Lower lobe of right lung (tissue), 2 donors: ENCODE measurements at regions not wholly inside any gene's neighbourhood (a gene's known extent, or its start where the extent isn't known, plus 50 kb on each side); places are given as distances from the start of the nearest gene placed in this dataset.

ENCODE experiments used
- ATAC-seq, 2 donors: fragments of 200-7000 bp; cut with Tn5 transposase; one replicate each; pipeline ENCODE4 v1.9.1; 2020 to 2022; ENCODE audit warnings: mild to moderate bottlenecking in 2 of 2, moderate library complexity in 2 of 2
- DNase-seq: peaks from one replicate; pipeline ENCODE4 v3.0.0-alpha.2; 2020
- H3K27ac ChIP-seq: fragments of 200-600 bp; one replicate; pipeline ENCODE4 v1.8.0; 2022
- H3K27me3 ChIP-seq: fragments of 200-600 bp; one replicate; pipeline ENCODE4 v1.8.0; 2022; ENCODE audit warnings: low read depth
- H3K36me3 ChIP-seq: fragments of 200-600 bp; one replicate; pipeline ENCODE4 v1.8.0; 2022; ENCODE audit warnings: mild to moderate bottlenecking
- H3K4me1 ChIP-seq: fragments of 200-600 bp; one replicate; pipeline ENCODE4 v1.8.0; 2022
- H3K4me3 ChIP-seq: fragments of 200-600 bp; one replicate; pipeline ENCODE4 v1.8.0; 2022; ENCODE audit warnings: mild to moderate bottlenecking
- H3K9me3 ChIP-seq: fragments of 200-600 bp; one replicate; pipeline ENCODE4 v1.8.0; 2022
- intact Hi-C: fragments of 100-400 bp; cut with DNase I; formaldehyde crosslinking; loops from one replicate; pipeline ENCODE4 v1.11.0; 2022
- TF ChIP-seq, protein P1 (sequence below): fragments of 200-600 bp; IDR thresholded peaks from one replicate; pipeline ENCODE4 v1.8.0; 2022; ENCODE audit warnings: antibody characterized with exemption, mild to moderate bottlenecking
- donor health status: DM: no; HTN: yes; CAD: no; lungs with severe emphysema.

- no peak for DNase-seq
- Histone ChIP-seq H3K9me3 (no peaks in the 10 kb centered on the region), H3K27ac (no peak overlapping the region), H3K36me3 (no peaks in the 10 kb centered on the region), H3K4me1 (no peaks in the 10 kb centered on the region), H3K4me3 (no peak overlapping the region), H3K27me3 (no peaks in the 10 kb centered on the region)
- intact Hi-C loops, result no loop called here
- TF ChIP-seq, protein P1, sequence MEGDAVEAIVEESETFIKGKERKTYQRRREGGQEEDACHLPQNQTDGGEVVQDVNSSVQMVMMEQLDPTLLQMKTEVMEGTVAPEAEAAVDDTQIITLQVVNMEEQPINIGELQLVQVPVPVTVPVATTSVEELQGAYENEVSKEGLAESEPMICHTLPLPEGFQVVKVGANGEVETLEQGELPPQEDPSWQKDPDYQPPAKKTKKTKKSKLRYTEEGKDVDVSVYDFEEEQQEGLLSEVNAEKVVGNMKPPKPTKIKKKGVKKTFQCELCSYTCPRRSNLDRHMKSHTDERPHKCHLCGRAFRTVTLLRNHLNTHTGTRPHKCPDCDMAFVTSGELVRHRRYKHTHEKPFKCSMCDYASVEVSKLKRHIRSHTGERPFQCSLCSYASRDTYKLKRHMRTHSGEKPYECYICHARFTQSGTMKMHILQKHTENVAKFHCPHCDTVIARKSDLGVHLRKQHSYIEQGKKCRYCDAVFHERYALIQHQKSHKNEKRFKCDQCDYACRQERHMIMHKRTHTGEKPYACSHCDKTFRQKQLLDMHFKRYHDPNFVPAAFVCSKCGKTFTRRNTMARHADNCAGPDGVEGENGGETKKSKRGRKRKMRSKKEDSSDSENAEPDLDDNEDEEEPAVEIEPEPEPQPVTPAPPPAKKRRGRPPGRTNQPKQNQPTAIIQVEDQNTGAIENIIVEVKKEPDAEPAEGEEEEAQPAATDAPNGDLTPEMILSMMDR, result no peak
- no peak for ATAC-seq
Measured at GRCh38 chr13:99808786-99809185, 162.8 kb downstream of the ZIC5 start.

- TF ChIP-seq, protein P1, result no peak
- Histone ChIP-seq H3K4me1 (no peaks in the 10 kb centered on the region), H3K4me3 (no peak overlapping the region), H3K9me3 (no peaks in the 10 kb centered on the region), H3K27me3 (no peaks in the 10 kb centered on the region), H3K36me3 (no peaks in the 10 kb centered on the region), H3K27ac (no peak overlapping the region)
- intact Hi-C loops, result no loop called here
- ATAC-seq, result no peak
- DNase-seq, result no peak
Measured at GRCh38 chr13:99806671-99807070, 164.9 kb downstream of the ZIC5 start.

- ATAC-seq (no peak), DNase-seq (no peak)
- intact Hi-C loops, result no loop called here
- TF ChIP-seq, protein P1, result no peak
- H3K27me3 ChIP-seq, result no peaks in the 10 kb centered on the region
- H3K36me3 ChIP-seq, result no peaks in the 10 kb centered on the region
- H3K4me3 ChIP-seq, result no peak overlapping the region
- H3K27ac ChIP-seq, result no peak overlapping the region
- H3K4me1 ChIP-seq, result no peaks in the 10 kb centered on the region
- H3K9me3 ChIP-seq, result no peaks in the 10 kb centered on the region
Measured at GRCh38 chr13:99805361-99805760, 166.2 kb downstream of the ZIC5 start.

DNA sequence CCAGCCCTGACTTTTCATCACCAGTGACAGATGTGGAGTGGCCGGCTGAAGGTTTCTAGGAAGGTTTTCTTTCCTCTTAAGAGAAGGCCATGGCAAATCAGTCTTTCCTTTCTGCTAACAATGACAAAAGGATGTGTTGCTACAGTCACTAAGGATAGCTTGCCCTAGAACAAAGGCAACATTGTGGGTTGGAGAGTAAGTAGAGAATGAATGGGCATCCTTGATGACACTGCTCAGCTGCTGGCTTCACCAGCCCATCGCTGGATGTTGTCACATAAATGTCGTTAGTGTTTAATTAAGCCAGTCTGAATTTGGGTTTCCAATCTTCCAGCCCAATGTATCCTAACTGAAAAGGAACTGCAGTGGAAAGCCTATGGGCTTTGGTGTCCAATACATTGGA, 168.4 kb downstream of the ZIC5 start:
- no peak overlapping the region for H3K4me3 ChIP-seq
- TF ChIP-seq, protein P1, result no peak
- DNase-seq, result no peak
- H3K27me3 ChIP-seq, result no peaks in the 10 kb centered on the region
- H3K36me3 ChIP-seq, result no peaks in the 10 kb centered on the region
- H3K27ac ChIP-seq, result no peak overlapping the region
- no peaks in the 10 kb centered on the region for H3K9me3 ChIP-seq
- intact Hi-C loops, result no loop called here
- H3K4me1 ChIP-seq, result no peaks in the 10 kb centered on the region
- no peak for ATAC-seq

DNA sequence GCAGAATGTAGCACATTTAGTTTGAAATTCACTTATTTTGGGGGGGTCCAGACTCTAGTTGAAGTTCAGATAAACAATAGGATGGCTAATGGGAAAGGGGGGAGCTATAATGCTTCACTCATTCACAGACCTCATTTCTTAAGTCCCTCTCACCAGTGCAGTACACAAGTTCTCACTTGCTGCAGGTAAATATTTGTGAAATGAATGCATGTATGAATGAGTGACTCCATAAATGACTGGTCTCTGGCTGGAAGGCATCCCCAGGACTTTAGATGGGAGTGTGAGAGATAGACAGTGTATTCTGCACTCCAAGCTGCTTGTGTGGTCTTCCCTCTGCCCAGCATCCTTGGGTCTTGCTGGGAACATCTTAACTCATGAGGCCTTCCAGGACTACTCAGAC, 169.2 kb downstream of the ZIC5 start:
- H3K27ac ChIP-seq, result no peak overlapping the region
- no peak overlapping the region for H3K4me3 ChIP-seq
- ATAC-seq (no peak), DNase-seq (no peak)
- H3K9me3 ChIP-seq, result no peaks in the 10 kb centered on the region
- intact Hi-C loops, result no loop called here
- no peaks in the 10 kb centered on the region for H3K27me3 ChIP-seq
- TF ChIP-seq, protein P1, result no peak
- H3K4me1 ChIP-seq, result no peaks in the 10 kb centered on the region
- H3K36me3 ChIP-seq, result no peaks in the 10 kb centered on the region

- Histone ChIP-seq H3K36me3 (no peaks in the 10 kb centered on the region), H3K4me3 (no peak overlapping the region), H3K27ac (no peak overlapping the region), H3K27me3 (no peaks in the 10 kb centered on the region), H3K9me3 (no peaks in the 10 kb centered on the region), H3K4me1 (no peaks in the 10 kb centered on the region)
- TF ChIP-seq, protein P1, result no peak
- ATAC-seq (no peak), DNase-seq (no peak)
- intact Hi-C loops, result no loop called here
Measured at GRCh38 chr13:99800951-99801350, 170.6 kb downstream of the ZIC5 start.
